Activated naive CD8-positive, alpha-beta T cell treated with anti-CD3 and anti-CD28 coated beads for 36 hours (primary cell): ENCODE measurements at regions not wholly inside any gene's neighbourhood (a gene's known extent, or its start where the extent isn't known, plus 50 kb on each side); places are given as distances from the start of the nearest gene placed in this dataset.

Experiments
- DNase-seq: peaks from one replicate; pipeline ENCODE4 v3.0.0; 2021
- H3K27ac Mint-ChIP-seq: one replicate; pipeline ENCODE4 v1.8.0; 2022; ENCODE audit warnings: mild to moderate bottlenecking, moderate library complexity, mixed read lengths
- H3K27me3 Mint-ChIP-seq: one replicate; pipeline ENCODE4 v1.8.0; 2022; ENCODE audit warnings: mild to moderate bottlenecking, mixed read lengths
- H3K36me3 Mint-ChIP-seq: one replicate; pipeline ENCODE4 v1.8.0; 2021; ENCODE audit warnings: mild to moderate bottlenecking, mixed read lengths
- H3K4me1 Mint-ChIP-seq: one replicate; pipeline ENCODE4 v1.8.0; 2021; ENCODE audit warnings: mixed read lengths
- H3K4me3 Mint-ChIP-seq: one replicate; pipeline ENCODE4 v1.8.0; 2022; ENCODE audit warnings: mild to moderate bottlenecking, moderate library complexity, mixed read lengths
- H3K9me3 Mint-ChIP-seq: one replicate; pipeline ENCODE4 v1.8.0; 2022; ENCODE audit warnings: mixed read lengths

GRCh38 chr1:29515170-29515955 lies 279.0 kb downstream of the PTPRU start:
- no peaks in the 10 kb centered on the region for H3K36me3 Mint-ChIP-seq
- H3K27ac Mint-ChIP-seq = no peak overlapping the region
- no peak for DNase-seq
- no peak overlapping the region for H3K4me3 Mint-ChIP-seq
- no peaks in the 10 kb centered on the region for H3K9me3 Mint-ChIP-seq
- H3K4me1 Mint-ChIP-seq = no peaks in the 10 kb centered on the region
- peaks cover 12% of the 10 kb centered on the region for H3K27me3 Mint-ChIP-seq

GRCh38 chr1:29514361-29515169 lies 278.2 kb downstream of the PTPRU start:
- Mint-ChIP-seq H3K4me1 (no peaks in the 10 kb centered on the region), H3K36me3 (no peaks in the 10 kb centered on the region), H3K27me3 (peaks cover 11% of the 10 kb centered on the region), H3K9me3 (no peaks in the 10 kb centered on the region), H3K27ac (no peak overlapping the region), H3K4me3 (no peak overlapping the region)
- no peak for DNase-seq

DNA sequence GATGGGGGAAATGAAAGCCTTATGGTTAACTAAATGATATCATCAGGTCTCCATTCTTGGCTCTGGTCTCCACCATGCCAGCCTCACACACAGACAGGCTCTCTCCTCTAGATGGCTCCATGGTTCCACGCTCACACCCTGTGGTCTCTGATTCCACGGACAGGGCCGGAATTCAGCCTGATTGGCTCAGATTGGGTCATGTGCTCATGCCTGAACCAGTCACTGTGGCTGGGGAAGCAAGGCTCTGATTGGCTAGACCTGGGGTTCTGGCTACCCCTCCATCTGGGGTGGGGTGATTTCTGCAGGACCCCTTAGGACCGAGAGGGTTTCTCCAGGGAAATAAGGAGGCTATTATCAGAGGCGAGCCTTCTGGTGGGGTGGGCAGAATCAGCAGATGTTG lies 277.0 kb downstream of the PTPRU start:
- no peaks in the 10 kb centered on the region for H3K4me1 Mint-ChIP-seq
- DNase-seq = no peak

DNA sequence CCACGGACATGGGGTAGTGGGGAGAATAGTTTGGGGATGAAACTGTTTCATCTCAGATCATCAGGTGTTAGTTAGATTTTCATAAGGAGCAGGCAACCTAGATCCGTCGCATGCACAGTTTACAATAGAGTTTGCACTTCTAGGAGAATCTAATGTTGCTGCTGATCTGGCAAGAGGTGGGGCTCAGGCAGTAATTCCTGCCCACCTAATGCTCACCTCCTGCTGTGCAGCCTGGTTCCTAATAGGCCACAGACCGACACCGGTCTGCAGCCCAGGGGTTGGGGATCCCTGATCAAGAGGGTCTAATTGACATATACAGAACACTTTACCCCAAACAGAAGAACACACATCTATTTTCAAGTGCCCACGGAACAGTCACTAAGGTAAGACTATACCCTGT lies 275.1 kb downstream of the PTPRU start:
- H3K27ac Mint-ChIP-seq = no peak overlapping the region
- H3K9me3 Mint-ChIP-seq = no peaks in the 10 kb centered on the region
- DNase-seq = no peak
- no peak overlapping the region for H3K4me3 Mint-ChIP-seq
- no peaks in the 10 kb centered on the region for H3K4me1 Mint-ChIP-seq
- no peaks in the 10 kb centered on the region for H3K36me3 Mint-ChIP-seq
- peaks cover 10% of the 10 kb centered on the region for H3K27me3 Mint-ChIP-seq

More for the DNA sequence above, 277.0 kb downstream of the PTPRU start:
- H3K36me3 Mint-ChIP-seq = no peaks in the 10 kb centered on the region
- H3K4me3 Mint-ChIP-seq = no peak overlapping the region
- peaks cover 3% of the 10 kb centered on the region for H3K27me3 Mint-ChIP-seq
- H3K27ac Mint-ChIP-seq = no peak overlapping the region
- H3K9me3 Mint-ChIP-seq = no peaks in the 10 kb centered on the region

- no peaks in the 10 kb centered on the region for H3K9me3 Mint-ChIP-seq
- H3K4me1 Mint-ChIP-seq = no peaks in the 10 kb centered on the region
- no peaks in the 10 kb centered on the region for H3K36me3 Mint-ChIP-seq
- peaks cover 17% of the 10 kb centered on the region for H3K27me3 Mint-ChIP-seq
- H3K4me3 Mint-ChIP-seq = no peak overlapping the region
- no peak overlapping the region for H3K27ac Mint-ChIP-seq
- no peak for DNase-seq
These were observed 272.3 kb downstream of the PTPRU start for GRCh38 chr1:29508458-29509107.

GRCh38 chr1:29506678-29507225 lies 270.4 kb downstream of the PTPRU start:
- no peak for DNase-seq
- no peak overlapping the region for H3K4me3 Mint-ChIP-seq

GRCh38 chr1:29505532-29506220 lies 269.4 kb downstream of the PTPRU start:
- Mint-ChIP-seq H3K4me1 (no peaks in the 10 kb centered on the region), H3K9me3 (no peaks in the 10 kb centered on the region), H3K4me3 (no peak overlapping the region), H3K36me3 (no peaks in the 10 kb centered on the region), H3K27me3 (peaks cover 20% of the 10 kb centered on the region), H3K27ac (no peak overlapping the region)
- no peak for DNase-seq

More at GRCh38 chr1:29506678-29507225, 270.4 kb downstream of the PTPRU start:
- H3K36me3 Mint-ChIP-seq = no peaks in the 10 kb centered on the region
- H3K27ac Mint-ChIP-seq = no peak overlapping the region
- peaks cover 20% of the 10 kb centered on the region for H3K27me3 Mint-ChIP-seq
- no peaks in the 10 kb centered on the region for H3K9me3 Mint-ChIP-seq
- H3K4me1 Mint-ChIP-seq = no peaks in the 10 kb centered on the region

DNA sequence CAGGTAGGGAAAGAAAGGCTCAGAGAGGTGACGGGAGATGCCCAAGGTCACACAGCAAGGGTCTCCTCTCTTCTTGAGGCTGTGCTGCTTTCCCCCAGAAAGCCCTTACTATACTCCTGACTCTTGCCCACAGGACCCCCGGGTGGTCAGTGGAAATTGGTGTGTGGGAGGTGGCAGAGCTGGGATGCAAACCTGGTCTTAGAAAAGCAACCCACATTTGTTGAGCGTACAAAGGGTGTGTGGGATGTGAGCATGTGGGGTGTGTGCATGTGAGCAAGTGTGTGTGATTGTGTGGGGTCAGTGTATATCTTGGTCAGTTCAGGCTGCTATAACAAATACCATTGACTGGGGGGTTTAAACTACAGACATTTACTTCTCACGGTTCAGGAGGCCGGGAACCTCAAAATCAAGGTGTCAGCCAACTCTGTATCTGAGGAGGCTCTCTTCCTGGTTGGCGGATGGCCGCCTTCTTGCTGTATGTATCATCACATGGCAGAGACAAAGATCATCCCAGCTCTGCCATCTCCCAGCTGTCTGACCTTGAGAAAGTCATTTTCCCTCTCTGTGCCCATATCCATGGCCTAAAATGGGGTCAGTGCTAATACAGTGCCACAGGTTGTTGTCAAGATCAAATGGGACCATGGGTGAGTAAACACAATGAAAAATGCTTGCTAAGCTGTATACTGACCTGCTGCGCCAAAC lies 268.5 kb downstream of the PTPRU start:
- Mint-ChIP-seq H3K9me3 (no peaks in the 10 kb centered on the region), H3K36me3 (no peaks in the 10 kb centered on the region), H3K4me1 (no peaks in the 10 kb centered on the region), H3K4me3 (no peak overlapping the region), H3K27me3 (peaks cover 21% of the 10 kb centered on the region), H3K27ac (no peak overlapping the region)
- no peak for DNase-seq

- no peak for DNase-seq
- Mint-ChIP-seq H3K36me3 (no peaks in the 10 kb centered on the region), H3K9me3 (no peaks in the 10 kb centered on the region), H3K4me3 (no peak overlapping the region), H3K27ac (no peak overlapping the region), H3K27me3 (peaks cover 26% of the 10 kb centered on the region), H3K4me1 (no peaks in the 10 kb centered on the region)
These were observed 267.9 kb downstream of the PTPRU start for GRCh38 chr1:29504196-29504595.

- Mint-ChIP-seq H3K27me3 (peaks cover 36% of the 10 kb centered on the region), H3K36me3 (no peaks in the 10 kb centered on the region), H3K4me1 (no peaks in the 10 kb centered on the region), H3K27ac (no peak overlapping the region), H3K4me3 (no peak overlapping the region), H3K9me3 (no peaks in the 10 kb centered on the region)
- no peak for DNase-seq
These were observed 266.9 kb downstream of the PTPRU start for GRCh38 chr1:29502911-29503840.

- no peaks in the 10 kb centered on the region for H3K4me1 Mint-ChIP-seq
- no peak for DNase-seq
- no peaks in the 10 kb centered on the region for H3K9me3 Mint-ChIP-seq
- no peak overlapping the region for H3K4me3 Mint-ChIP-seq
- peaks cover 32% of the 10 kb centered on the region for H3K27me3 Mint-ChIP-seq
- no peak overlapping the region for H3K27ac Mint-ChIP-seq
- no peaks in the 10 kb centered on the region for H3K36me3 Mint-ChIP-seq
These were observed 266.0 kb downstream of the PTPRU start for GRCh38 chr1:29502225-29502910.

DNA sequence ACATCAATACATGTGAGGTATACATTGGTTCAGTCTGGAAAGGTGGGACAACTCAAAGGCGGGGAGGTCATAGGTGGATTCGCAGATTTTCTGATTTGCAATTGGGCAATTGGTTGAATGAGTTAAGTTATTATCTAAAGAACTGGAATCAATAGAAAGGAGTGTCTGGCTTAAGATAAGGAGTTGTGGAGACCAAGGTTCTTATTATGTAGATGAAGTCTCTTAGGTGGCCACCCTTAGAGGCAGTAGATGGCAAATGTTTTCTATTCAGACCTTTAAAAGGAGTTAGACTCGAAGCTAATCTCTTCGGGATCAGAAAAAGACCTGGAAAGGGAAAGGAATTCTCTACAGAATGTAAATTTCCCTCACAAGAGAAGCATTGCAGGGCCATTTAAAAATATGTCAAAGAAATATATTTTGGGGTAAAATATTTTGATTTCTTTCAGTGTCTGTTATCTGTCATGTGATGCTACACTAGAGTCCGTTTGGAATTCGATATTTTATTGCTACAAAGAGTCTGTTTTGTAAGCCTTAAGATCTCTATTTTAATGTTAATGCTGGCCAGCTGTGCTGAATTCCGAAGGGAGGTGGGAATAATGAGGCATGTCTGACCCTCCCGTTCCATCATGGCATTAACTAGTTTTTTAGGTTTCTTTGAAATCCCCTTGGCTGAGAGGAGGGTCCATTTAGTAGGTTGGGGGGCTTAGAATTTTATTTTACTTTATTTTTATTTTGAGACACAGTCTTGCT lies 265.1 kb downstream of the PTPRU start:
- peaks cover 2% of the 10 kb centered on the region for H3K9me3 Mint-ChIP-seq
- no peak for DNase-seq
- H3K27ac Mint-ChIP-seq = no peak overlapping the region
- H3K4me1 Mint-ChIP-seq = no peaks in the 10 kb centered on the region
- no peak overlapping the region for H3K4me3 Mint-ChIP-seq
- H3K36me3 Mint-ChIP-seq = no peaks in the 10 kb centered on the region
- H3K27me3 Mint-ChIP-seq = peaks cover 27% of the 10 kb centered on the region
